Fibroblast of the conjunctiva (primary cell): ENCODE measurements at regions not wholly inside any gene's neighbourhood (a gene's known extent, or its start where the extent isn't known, plus 50 kb on each side); places are given as distances from the start of the nearest gene placed in this dataset.

Experiments used
- DNase-seq: peaks from one replicate; pipeline ENCODE4 v3.0.0-alpha.2; 2010; ENCODE audit warnings: low read depth

GRCh38 chr3:84073664-84074063 lies 885.1 kb upstream of the CADM2 start:
- DNase-seq = no peak

GRCh38 chr3:84074767-84075166 lies 884.0 kb upstream of the CADM2 start:
- no peak for DNase-seq

DNA sequence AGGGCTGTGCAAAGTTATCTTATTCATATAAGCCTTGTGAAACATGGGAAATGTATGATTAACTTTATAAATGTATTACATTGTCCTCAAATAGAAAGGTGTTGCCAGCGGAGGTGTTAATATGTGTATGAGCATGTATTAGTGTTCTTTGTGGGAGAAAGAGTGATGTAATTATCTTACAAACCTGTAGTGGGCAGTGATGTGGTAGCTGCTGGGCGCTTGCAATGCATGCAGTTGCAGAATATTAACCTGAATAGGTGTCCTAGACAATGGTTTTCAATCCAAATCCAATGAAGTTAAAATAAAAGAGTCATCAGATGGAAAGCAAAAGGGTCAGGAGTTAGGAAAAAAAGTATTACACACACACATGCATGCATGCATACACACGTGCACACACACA lies 881.3 kb upstream of the CADM2 start:
- DNase-seq = no peak

DNA sequence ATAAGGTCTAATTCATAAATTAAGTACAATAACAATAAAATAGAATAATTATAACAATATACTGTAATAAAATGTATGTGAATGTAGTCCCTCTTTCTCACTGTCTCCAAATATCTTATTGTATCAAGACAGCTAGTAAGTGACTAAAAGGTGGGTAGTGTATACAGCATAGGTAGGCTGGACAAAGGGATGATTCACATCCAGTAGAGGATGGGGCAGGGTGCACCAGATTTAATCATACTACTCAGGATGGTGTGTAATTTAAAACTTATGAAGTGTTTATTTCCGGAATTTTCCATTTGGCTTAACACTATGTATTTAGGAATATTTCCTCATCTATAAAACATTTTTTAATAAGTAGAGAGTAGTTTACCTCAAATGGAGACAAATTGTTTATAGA lies 876.1 kb upstream of the CADM2 start:
- no peak for DNase-seq

DNA sequence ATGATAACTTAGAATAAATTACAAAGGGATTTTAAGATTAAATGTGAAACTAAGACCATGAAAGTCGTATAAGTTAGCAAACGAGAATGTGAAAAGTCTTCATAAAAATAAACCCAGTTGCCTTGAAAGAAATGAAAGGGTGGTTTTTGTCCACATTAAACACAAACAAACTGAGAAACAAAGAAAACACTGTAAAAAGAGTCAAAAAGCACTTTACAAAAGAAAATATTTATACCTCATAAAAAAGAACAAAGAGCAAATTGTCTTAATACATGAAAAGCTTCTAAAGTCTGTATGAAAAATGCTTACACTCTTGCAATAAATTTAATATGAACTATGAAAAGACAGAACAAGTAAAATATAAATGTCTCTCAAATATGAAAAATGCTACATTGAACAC lies 865.9 kb upstream of the CADM2 start:
- no peak for DNase-seq

- DNase-seq = no peak
Measured at GRCh38 chr3:84096188-84096587, 862.6 kb upstream of the CADM2 start.

- DNase-seq = peak; percentile 6
Measured at GRCh38 chr3:84100861-84101260, 857.9 kb upstream of the CADM2 start.

- no peak for DNase-seq
Measured at GRCh38 chr3:84108442-84108971, 850.3 kb upstream of the CADM2 start.

GRCh38 chr3:84109911-84110310 lies 848.9 kb upstream of the CADM2 start:
- no peak for DNase-seq

DNA sequence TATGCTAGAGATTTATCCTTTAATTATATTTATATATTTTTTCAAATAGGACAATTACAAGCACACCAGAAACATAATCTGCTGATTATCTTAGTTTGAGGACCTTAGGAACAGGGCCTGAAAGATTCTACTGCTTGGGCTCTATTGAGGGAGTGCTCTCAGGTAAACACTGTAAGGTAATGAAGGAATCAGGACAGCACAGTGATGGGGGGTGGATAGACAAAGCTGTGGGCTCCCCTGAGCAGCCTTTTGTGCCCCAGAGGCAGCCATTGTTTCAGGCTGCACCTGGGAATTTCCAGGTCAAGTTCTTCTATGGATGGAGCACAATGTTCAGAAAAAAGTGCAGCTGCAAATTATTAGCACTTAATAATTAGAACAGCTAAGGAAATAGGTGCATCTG lies 848.0 kb upstream of the CADM2 start:
- DNase-seq = no peak

DNA sequence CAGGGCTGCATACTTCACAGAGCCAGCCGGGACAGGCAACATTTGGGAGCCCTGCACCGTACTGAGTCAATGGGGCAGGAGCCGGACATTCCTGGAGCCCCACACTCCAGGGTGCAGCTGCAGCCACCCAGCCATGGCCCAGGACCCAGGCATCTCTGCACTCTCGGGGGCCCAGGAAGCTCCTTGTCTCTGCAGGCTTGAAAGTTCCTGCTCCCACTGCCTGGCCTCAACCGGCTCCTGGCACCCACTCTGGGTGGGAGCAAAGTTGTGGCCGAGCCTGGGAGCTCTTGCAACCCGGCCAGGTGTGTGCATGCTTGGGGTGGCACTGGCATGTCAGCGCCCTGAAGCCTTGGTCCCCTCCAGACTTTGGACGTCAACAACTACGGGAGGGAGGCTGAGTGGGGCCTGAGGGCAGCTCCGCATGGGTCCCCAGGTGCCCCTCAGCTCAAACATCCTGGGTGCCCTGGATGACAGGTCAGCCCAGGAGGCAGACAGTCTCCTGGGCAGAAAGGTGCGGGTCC lies 833.5 kb upstream of the CADM2 start:
- DNase-seq = no peak

GRCh38 chr3:84125760-84126159 lies 833.0 kb upstream of the CADM2 start:
- no peak for DNase-seq

DNA sequence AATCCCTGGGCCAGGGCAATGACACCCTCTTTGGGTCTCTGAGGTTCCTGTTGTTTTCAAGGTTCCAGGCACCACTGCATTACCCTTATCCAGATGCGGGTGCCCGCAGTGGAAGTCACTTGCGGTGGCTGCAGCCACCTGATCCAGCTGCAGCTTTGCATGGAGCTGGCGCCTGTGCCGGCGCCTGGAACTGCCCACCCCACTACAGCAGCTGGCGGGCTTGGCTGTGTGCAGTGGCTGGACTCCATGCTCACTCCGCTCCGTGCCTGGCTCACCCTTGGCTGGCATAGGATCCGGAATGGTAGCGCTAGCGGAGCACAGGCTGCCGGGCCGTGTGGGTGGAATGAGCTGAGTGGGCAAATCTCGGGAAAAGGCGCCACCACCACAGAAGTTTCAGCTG lies 832.6 kb upstream of the CADM2 start:
- no peak for DNase-seq

DNA sequence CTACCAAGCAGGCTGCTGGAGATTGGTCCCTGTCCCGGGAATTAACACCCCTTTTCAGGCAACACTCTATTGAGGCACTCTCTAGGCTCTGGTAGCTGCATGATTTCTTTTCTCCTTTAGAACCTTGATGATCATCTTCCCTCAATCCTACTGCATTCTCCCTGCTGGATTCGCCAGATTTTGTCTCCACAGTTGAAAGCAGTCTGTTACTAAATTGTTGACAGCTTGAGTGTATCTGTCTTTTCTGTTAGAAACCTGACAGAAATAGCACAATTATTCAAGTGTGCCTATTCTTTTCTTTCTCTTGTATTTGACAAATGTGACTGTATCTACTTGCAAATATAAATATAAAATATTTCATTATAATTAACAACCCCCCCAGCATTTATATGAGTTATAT lies 830.8 kb upstream of the CADM2 start:
- DNase-seq = no peak

DNA sequence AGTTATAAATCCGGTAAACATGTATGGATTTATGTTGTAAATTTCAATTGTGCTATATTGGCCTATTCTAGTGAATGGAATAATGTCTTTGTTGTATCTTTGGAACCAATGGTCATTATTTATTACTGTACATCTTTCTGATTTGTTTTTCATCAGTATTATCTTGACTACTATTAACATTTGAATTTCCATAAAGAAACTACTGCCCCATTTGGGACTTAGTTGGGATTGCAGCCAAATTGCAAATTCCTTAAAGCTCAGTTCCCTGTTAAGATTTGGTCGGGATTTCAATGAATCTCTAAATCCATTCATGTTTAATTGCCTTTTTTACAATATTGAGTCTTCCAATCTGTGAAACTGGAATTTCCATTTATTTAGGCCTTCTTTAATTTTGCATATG lies 822.4 kb upstream of the CADM2 start:
- DNase-seq = no peak

DNA sequence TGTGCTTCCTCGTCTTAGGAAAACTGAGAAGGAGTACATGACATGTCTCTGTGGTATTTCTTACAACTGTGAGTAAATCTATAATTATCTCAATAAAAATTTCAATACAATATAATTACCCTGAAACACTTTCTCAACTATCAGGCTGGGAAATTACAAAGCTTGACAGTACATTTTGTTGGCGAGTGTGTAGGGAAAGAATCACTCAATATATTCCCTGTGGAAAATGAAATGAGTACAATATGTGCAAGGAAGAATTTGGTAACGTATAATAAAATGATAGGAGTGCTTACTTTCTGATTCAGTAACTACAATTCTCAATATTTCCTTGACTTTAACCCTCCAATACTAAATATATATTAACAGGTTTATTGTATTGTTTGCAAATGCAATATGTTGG lies 818.2 kb upstream of the CADM2 start:
- DNase-seq = no peak

- DNase-seq = no peak
Measured at GRCh38 chr3:84141571-84141970, 817.2 kb upstream of the CADM2 start.

DNA sequence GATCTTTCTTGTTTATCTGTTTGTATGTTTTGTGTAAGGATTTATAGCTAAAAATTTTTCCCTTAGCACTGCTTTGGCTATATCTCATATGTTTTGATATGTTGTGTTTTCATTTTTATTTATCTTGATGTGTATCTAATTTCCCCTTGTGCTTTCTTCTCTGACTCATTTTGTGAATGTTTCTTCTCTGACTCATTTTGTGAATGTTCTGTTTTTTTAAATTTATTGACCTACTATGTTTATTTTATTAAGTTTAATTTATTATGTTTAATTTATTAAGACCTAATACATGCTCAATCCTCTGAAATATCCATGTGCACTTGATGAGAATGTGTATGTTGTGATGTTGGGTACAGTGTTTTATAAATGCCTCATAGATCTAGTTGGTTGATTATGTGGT lies 793.5 kb upstream of the CADM2 start:
- DNase-seq = no peak

DNA sequence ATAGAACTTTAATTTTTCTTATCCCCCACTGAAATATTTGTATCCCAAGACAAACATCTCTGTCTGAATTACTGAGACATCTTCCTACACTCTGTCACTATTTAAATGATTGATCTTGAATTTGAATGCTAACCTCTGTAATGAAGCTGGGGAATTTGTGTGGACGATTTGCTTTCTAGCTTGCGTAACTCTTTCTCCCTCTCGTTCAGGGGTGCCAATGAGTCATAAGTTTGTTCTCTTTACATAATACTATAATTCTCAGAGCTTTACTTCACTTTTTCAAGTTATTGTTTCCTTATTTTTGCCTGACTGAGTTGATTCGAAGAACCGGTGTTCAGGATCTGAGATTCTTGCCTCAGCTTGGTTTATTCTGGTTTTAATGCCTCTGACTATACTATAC lies 783.3 kb upstream of the CADM2 start:
- no peak for DNase-seq

- DNase-seq = no peak
Measured at GRCh38 chr3:84184937-84185336, 773.9 kb upstream of the CADM2 start.

GRCh38 chr3:84194029-84194428 lies 764.8 kb upstream of the CADM2 start:
- DNase-seq = no peak

GRCh38 chr3:84209474-84209873 lies 749.3 kb upstream of the CADM2 start:
- no peak for DNase-seq

GRCh38 chr3:84223512-84223911 lies 735.3 kb upstream of the CADM2 start:
- DNase-seq = no peak

DNA sequence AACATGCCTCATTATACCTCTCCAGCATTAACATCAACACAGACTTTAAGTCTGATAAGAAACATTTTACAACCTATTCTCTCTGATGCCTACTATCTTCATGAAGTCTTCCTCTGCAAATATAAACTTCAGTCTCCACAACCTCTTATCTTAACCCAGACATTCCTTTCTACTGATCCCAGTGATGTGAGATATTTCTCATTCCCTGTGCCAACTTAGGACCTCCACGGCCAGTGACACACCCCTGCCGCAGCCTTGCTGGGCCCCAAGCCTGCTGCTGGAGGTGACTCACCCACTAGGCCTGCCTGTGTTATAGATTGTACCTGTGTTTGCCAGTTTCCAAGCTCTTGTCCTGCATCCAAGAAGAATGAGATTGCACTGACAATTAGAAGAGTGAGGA lies 734.5 kb upstream of the CADM2 start:
- DNase-seq = no peak

- no peak for DNase-seq
Measured at GRCh38 chr3:84236261-84236660, 722.5 kb upstream of the CADM2 start.
